ENCODE measurements at regions not wholly inside any gene's neighbourhood (a gene's known extent, or its start where the extent isn't known, plus 50 kb on each side); places are given as distances from the start of the nearest gene placed in this dataset.

GRCh38 chr15:39411102-39411989 lies 169.5 kb upstream of the THBS1 start:
- TF ChIP-seq CTCF (IDR thresholded peaks at IDR 0.05) (no peak), POLR2A (IDR thresholded peaks at IDR 0.05) (no peak)

Data from lower leg skin (tissue), 3 donors.